ENCODE measurements at regions not wholly inside any gene's neighbourhood (a gene's known extent, or its start where the extent isn't known, plus 50 kb on each side); places are given as distances from the start of the nearest gene placed in this dataset.

- in situ Hi-C loops (cut with MboI), result no loop called here
- FAIRE-seq, result no peak
Observed at GRCh38 chr6:99185525-99185924, 163.9 kb downstream of the FAXC start.

More at GRCh38 chr6:99185525-99185924, 163.9 kb downstream of the FAXC start:
- no peaks in the 10 kb centered on the region for H4K20me1 ChIP-seq (replicated peaks; ENCODE audit: control insufficient read depth, insufficient read depth, low read length)
- ChIA-PET CTCF (ENCODE audit: low intra/inter-chr PET ratio) (no interaction called here), POLR2A (interaction anchor here (0.6 kb wide), 1 partner anchor 897 kb away, joined by 3 read pairs; no protein-coding TSS in a partner anchor)
- TF ChIP-seq NFYB (IDR thresholded peaks at IDR 0.05; ENCODE audit: extremely low read depth, insufficient read length), result no peak
- TF ChIP-seq ZNF184 (CRISPR knock-in tag; IDR thresholded peaks at IDR 0.05), result no peak
- TF ChIP-seq, protein P1, sequence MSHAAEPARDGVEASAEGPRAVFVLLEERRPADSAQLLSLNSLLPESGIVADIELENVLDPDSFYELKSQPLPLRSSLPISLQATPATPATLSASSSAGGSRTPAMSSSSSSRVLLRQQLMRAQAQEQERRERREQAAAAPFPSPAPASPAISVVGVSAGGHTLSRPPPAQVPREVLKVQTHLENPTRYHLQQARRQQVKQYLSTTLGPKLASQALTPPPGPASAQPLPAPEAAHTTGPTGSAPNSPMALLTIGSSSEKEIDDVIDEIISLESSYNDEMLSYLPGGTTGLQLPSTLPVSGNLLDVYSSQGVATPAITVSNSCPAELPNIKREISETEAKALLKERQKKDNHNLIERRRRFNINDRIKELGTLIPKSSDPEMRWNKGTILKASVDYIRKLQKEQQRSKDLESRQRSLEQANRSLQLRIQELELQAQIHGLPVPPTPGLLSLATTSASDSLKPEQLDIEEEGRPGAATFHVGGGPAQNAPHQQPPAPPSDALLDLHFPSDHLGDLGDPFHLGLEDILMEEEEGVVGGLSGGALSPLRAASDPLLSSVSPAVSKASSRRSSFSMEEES (CRISPR knock-in tag; IDR thresholded peaks at IDR 0.05), result no peak
- TF ChIP-seq, protein P2, sequence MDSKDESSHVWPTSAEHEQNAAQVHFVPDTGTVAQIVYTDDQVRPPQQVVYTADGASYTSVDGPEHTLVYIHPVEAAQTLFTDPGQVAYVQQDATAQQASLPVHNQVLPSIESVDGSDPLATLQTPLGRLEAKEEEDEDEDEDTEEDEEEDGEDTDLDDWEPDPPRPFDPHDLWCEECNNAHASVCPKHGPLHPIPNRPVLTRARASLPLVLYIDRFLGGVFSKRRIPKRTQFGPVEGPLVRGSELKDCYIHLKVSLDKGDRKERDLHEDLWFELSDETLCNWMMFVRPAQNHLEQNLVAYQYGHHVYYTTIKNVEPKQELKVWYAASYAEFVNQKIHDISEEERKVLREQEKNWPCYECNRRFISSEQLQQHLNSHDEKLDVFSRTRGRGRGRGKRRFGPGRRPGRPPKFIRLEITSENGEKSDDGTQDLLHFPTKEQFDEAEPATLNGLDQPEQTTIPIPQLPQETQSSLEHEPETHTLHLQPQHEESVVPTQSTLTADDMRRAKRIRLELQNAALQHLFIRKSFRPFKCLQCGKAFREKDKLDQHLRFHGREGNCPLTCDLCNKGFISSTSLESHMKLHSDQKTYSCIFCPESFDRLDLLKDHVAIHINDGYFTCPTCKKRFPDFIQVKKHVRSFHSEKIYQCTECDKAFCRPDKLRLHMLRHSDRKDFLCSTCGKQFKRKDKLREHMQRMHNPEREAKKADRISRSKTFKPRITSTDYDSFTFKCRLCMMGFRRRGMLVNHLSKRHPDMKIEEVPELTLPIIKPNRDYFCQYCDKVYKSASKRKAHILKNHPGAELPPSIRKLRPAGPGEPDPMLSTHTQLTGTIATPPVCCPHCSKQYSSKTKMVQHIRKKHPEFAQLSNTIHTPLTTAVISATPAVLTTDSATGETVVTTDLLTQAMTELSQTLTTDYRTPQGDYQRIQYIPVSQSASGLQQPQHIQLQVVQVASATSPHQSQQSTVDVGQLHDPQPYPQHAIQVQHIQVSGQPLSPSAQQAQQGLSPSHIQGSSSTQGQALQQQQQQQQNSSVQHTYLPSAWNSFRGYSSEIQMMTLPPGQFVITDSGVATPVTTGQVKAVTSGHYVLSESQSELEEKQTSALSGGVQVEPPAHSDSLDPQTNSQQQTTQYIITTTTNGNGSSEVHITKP (IDR thresholded peaks at IDR 0.05; ENCODE audit: partially characterized antibody), result no peak
- no peak for TF ChIP-seq BRF2 (IDR thresholded peaks at IDR 0.05; ENCODE audit: borderline replicate concordance, insufficient read depth, insufficient read length)
- no peaks in the 10 kb centered on the region for H3K27me3 ChIP-seq (ENCODE audit: control insufficient read depth in 2 of 2, insufficient read depth in 2 of 2, low read length in 2 of 2)
- H3K27ac ChIP-seq (ENCODE audit: extremely low read depth, low read depth, low read length), result no peak overlapping the region
- H3K36me3 ChIP-seq (ENCODE audit: control insufficient read depth, insufficient read depth, low read length), result no peaks in the 10 kb centered on the region
- no peak for DNase-seq (ENCODE audit: extremely low read depth in 1 of 4, low spot score in 3 of 4)
- WGBS (ENCODE audit: insufficient coverage, low coverage, missing lambda C conversion rate), result 0% methylated on average over 5 of the region's 5 CpGs
- no peak overlapping the region for H3K4me3 ChIP-seq
- no peak for ATAC-seq
- H3K9me3 ChIP-seq (replicated peaks; ENCODE audit: control insufficient read depth, insufficient read depth, low read depth, low read length), result no peaks in the 10 kb centered on the region
- no peak overlapping the region for H3K4me2 ChIP-seq (ENCODE audit: insufficient read depth, low read length)
- no peak overlapping the region for H3K9ac ChIP-seq (ENCODE audit: insufficient read depth in 1 of 2, low read depth in 2 of 2, low read length in 2 of 2)
- no peaks in the 10 kb centered on the region for H3K79me2 ChIP-seq (ENCODE audit: control insufficient read depth, insufficient read depth, low read length)
- no TSS peak for BruUV-seq (replicated peaks)
- no peaks in the 10 kb centered on the region for H3K9me1 ChIP-seq (ENCODE audit: control insufficient read depth, insufficient read depth, low read length)
- H2AFZ ChIP-seq (ENCODE audit: low read depth, low read length), result no peak overlapping the region
- H3K4me1 ChIP-seq (replicated peaks in 1 of 2; ENCODE audit: control insufficient read depth in 2 of 2, insufficient read depth in 2 of 2, low read length in 2 of 2), result no peaks in the 10 kb centered on the region
- intact Hi-C loops (cut with micrococcal nuclease), result no loop called here

Measured in K562 (cell line).